H1 (cell line): ENCODE measurements at regions not wholly inside any gene's neighbourhood (a gene's known extent, or its start where the extent isn't known, plus 50 kb on each side); places are given as distances from the start of the nearest gene placed in this dataset.

Source experiments
- BCL11A ChIP-seq, 2 experiments: IDR thresholded peaks; one replicate each; pipeline ENCODE4 v1.6.1; 2011; ENCODE audit warnings: low read depth in 2 of 2, low read length in 2 of 2, mild to moderate bottlenecking in 2 of 2
- CHD7 ChIP-seq: fragments of 300-600 bp; sonication (generic); IDR thresholded peaks from 2 replicates; pipeline ENCODE4 v1.7.1; 2012; ENCODE audit warnings: low read length, moderate library complexity, mild to moderate bottlenecking, inconsistent platforms; ENCODE audit not compliant: insufficient replicate concordance
- CTBP2 ChIP-seq: IDR thresholded peaks from 2 replicates; pipeline ENCODE4 v1.7.0; 2011; ENCODE audit warnings: borderline replicate concordance, mild to moderate bottlenecking, moderate library complexity, mixed read lengths, low read length; ENCODE audit not compliant: insufficient read depth, insufficient read length
- EZH2 ChIP-seq: fragments of 200-600 bp; sonication (generic); IDR thresholded peaks from 2 replicates; pipeline ENCODE4 v1.7.1; 2012; ENCODE audit warnings: low read depth, mild to moderate bottlenecking, moderate library complexity, low read length, inconsistent platforms; ENCODE audit not compliant: severe bottlenecking
- KDM1A ChIP-seq: fragments of 200-600, 300-600 bp; sonication (generic); IDR thresholded peaks from 2 replicates; pipeline ENCODE4 v1.7.1; 2016; ENCODE audit warnings: mild to moderate bottlenecking, low read length, borderline replicate concordance
- SIN3A ChIP-seq, 2 experiments: IDR thresholded peaks in 1 of 2; conservative IDR thresholded peaks in 1 of 2; 2 replicates each; pipeline ENCODE4 v1.6.1; 2011 to 2012; ENCODE audit warnings: low read length in 2 of 2, improper control_type of control experiment in 1 of 2, low read depth in 1 of 2, mild to moderate bottlenecking in 1 of 2
- ZNF274 ChIP-seq: IDR thresholded peaks from 2 replicates; pipeline ENCODE4 v1.7.0; 2012; ENCODE audit warnings: low read length, borderline replicate concordance; ENCODE audit errors: extremely low read depth

GRCh38 chr7:98711945-98712344 is 94.9 kb downstream of the NPTX2 start (continued):
- TF ChIP-seq KDM1A, result no peak
- no peak for TF ChIP-seq EZH2
- no peak for TF ChIP-seq BCL11A (IDR thresholded peaks at IDR 0.05; ENCODE audit: low read depth in 2 of 2, low read length in 2 of 2)
- no peak for TF ChIP-seq CHD7
- no peak for TF ChIP-seq SIN3A (conservative IDR thresholded peaks at IDR 0.05 in 1 of 2, IDR thresholded peaks at IDR 0.05 in 1 of 2; ENCODE audit: low read depth in 1 of 2, low read length in 2 of 2)
- no peak for TF ChIP-seq CTBP2
- no peak for TF ChIP-seq ZNF274
- TF ChIP-seq, all 59 proteins: peak for 0
